Anterior cingulate cortex (tissue), 58 donors: ENCODE measurements at regions not wholly inside any gene's neighbourhood (a gene's known extent, or its start where the extent isn't known, plus 50 kb on each side); places are given as distances from the start of the nearest gene placed in this dataset.

ENCODE experiments used
- DNase-seq, 58 donors: peaks; one replicate each; lab custom pipeline; 2025; lab: John Stamatoyannopoulos, UW

- no peak for DNase-seq
Observed at GRCh38 chr14:73800970-73801515, 50.6 kb upstream of the PTGR2 start.

GRCh38 chr14:73797543-73798265, 53.9 kb upstream of the PTGR2 start:
- no peak for DNase-seq

GRCh38 chr14:73796893-73797542, 54.6 kb upstream of the PTGR2 start:
- DNase-seq, result no peak

GRCh38 chr14:73796415-73796814, 55.2 kb upstream of the PTGR2 start:
- no peak for DNase-seq

- DNase-seq, result no peak
Observed at GRCh38 chr14:73795974-73796373, 55.7 kb upstream of the PTGR2 start.

- DNase-seq, result no peak
Observed at GRCh38 chr14:73795466-73795865, 56.2 kb upstream of the PTGR2 start.

GRCh38 chr14:73794146-73794545, 57.5 kb upstream of the PTGR2 start:
- no peak for DNase-seq

GRCh38 chr14:73792481-73792880, 59.1 kb upstream of the PTGR2 start:
- no peak for DNase-seq

GRCh38 chr14:73789989-73790581, 61.5 kb upstream of the PTGR2 start:
- peak in 51 of 58 donors; percentile 24 to 91 (median 67) for DNase-seq

- DNase-seq, result peak in 2 of 58 donors; percentile 13 to 28
Observed at GRCh38 chr14:73788701-73789551, 62.7 kb upstream of the PTGR2 start.

- no peak for DNase-seq
Observed at GRCh38 chr14:73788317-73788598, 63.4 kb upstream of the PTGR2 start.

- DNase-seq, result peak in 2 of 58 donors; percentile 17 to 22
Observed at GRCh38 chr14:73787486-73788316, 63.9 kb upstream of the PTGR2 start.

- DNase-seq, result peak in 48 of 58 donors; percentile 17 to 79 (median 56)
Observed at GRCh38 chr14:73786636-73787485, 64.8 kb upstream of the PTGR2 start.

- DNase-seq, result peak in 44 of 58 donors; percentile 14 to 75 (median 42)
Observed at GRCh38 chr14:73785834-73786635, 65.6 kb upstream of the PTGR2 start.

- peak in 2 of 58 donors; percentile 16 to 20 for DNase-seq
Observed at GRCh38 chr14:73785336-73785833, 66.2 kb upstream of the PTGR2 start.

- no peak for DNase-seq
Observed at GRCh38 chr14:73784988-73785313, 66.7 kb upstream of the PTGR2 start.

- peak in 1 of 58 donors; percentile 10 for DNase-seq
Observed at GRCh38 chr14:73784181-73784987, 67.2 kb upstream of the PTGR2 start.
